Omental fat pad (tissue), 3 donors: ENCODE measurements at regions not wholly inside any gene's neighbourhood (a gene's known extent, or its start where the extent isn't known, plus 50 kb on each side); places are given as distances from the start of the nearest gene placed in this dataset.

Source experiments
- ATAC-seq: fragments of 150-250 bp; one replicate; pipeline ENCODE4 v1.9.1; 2016; ENCODE audit warnings: mild to moderate bottlenecking, moderate library complexity; ENCODE audit not compliant: low FRiP score
- DNase-seq: peaks from one replicate; pipeline ENCODE4 v3.0.0-alpha.2; 2019; ENCODE audit warnings: low spot score
- CTCF ChIP-seq, 3 donors: fragments of 450-650 bp; IDR thresholded peaks; one replicate each; pipeline ENCODE4 v1.5.1; 2016 to 2017; ENCODE audit warnings: antibody characterized with exemption in 3 of 3, mild to moderate bottlenecking in 3 of 3, moderate library complexity in 2 of 3

- TF ChIP-seq CTCF (IDR thresholded peaks at IDR 0.05) = no peak
- DNase-seq (no peak), ATAC-seq (no peak)
Observed at GRCh38 chr1:83543222-83543973, 455.5 kb downstream of the TTLL7 start.

DNA sequence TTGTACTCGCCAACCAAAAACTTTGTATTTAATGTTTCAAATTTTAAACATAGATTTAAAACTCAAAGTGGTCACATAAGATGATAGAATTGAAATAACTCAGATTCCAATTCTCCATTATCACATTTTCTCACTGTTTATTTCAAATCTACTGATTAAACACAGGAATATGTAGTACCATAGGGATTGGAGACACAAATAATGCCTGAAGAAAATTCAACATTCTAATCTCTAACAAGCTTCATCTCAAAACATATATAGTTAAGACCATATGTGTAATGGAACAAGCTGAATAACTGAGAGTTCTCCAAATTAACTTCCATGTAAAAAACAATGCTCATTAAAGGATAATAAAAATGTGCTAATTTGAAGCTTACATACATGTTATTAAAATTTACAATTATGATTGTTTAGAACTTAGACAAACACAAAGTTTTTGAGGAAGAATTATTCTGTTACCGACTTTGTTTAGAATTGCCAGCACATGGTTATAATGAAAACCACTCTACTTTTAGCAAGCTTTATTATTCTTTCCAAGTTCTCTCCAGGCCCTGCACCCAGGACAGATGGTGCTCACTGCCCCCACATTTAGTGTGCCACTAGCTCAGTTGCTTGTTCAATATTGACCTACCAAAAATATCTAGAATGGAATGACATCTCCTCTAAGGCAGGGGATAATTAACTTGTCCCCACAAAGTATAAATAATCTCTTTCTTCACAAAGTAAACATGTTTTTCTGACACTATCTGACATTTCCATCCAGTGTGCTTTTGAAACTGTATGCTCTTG lies 467.2 kb downstream of the TTLL7 start:
- ATAC-seq (no peak), DNase-seq (no peak)
- no peak for TF ChIP-seq CTCF (IDR thresholded peaks at IDR 0.05)

GRCh38 chr1:83530506-83530905 lies 468.4 kb downstream of the TTLL7 start:
- DNase-seq = no peak
- ATAC-seq = no peak
- no peak for TF ChIP-seq CTCF (IDR thresholded peaks at IDR 0.05)

DNA sequence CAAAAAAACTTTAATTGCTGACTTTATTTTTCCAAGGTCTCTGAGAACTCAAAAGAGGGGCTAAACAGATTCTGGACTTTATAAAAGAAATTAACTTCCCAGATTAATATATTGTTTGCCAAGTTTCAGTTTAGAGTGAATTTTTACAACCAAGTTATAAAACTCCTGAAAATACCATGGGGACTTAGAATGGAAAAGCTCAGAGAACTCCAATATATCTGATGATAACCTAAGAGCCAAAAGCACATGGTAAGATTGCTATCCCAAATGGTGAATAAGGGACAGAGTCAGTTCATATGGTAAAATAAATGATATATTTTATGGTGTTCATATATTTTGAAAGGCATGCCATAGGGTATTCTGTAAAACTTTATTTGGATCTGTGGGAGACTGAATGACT lies 470.9 kb downstream of the TTLL7 start:
- ATAC-seq (no peak), DNase-seq (no peak)

GRCh38 chr1:83520797-83521196 lies 478.1 kb downstream of the TTLL7 start:
- DNase-seq (no peak), ATAC-seq (no peak)
- no peak for TF ChIP-seq CTCF (IDR thresholded peaks at IDR 0.05)

More for the DNA sequence above, 470.9 kb downstream of the TTLL7 start:
- no peak for TF ChIP-seq CTCF (IDR thresholded peaks at IDR 0.05)

DNA sequence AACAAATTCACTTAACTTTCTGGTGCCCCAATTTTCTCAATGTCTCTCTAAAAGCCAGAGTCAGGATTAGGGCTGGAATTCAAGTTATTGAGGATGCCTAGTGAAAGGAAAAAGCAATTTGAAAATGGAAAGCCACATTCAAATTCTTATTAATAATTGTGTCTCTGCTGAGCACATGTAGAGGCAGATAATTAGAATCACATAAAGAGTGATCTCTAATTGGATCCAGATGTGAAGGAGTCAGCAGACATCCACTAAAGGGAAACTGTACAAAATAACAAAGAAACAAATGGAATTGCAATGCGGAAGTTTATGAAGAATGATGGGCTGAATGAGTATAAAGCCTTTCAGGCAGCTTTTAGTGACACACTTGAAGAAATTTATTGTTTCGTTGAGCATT lies 482.6 kb downstream of the TTLL7 start:
- DNase-seq = no peak
- no peak for ATAC-seq
- no peak for TF ChIP-seq CTCF (IDR thresholded peaks at IDR 0.05)
